ENCODE measurements at regions not wholly inside any gene's neighbourhood (a gene's known extent, or its start where the extent isn't known, plus 50 kb on each side); places are given as distances from the start of the nearest gene placed in this dataset.

- TF ChIP-seq CTCF (conservative IDR thresholded peaks at IDR 0.05; ENCODE audit: low read length): no peak
- TF ChIP-seq EZH2phosphoT487 (IDR thresholded peaks at IDR 0.05; ENCODE audit: borderline replicate concordance): no peak
These were observed 984.1 kb downstream of the UQCRFS1 start for GRCh38 chr19:28228854-28229253.

GRCh38 chr19:28224441-28224840 is 988.5 kb downstream of the UQCRFS1 start:
- Histone ChIP-seq H3K27me3 (ENCODE audit: insufficient read depth, low read length, poor library complexity, severe bottlenecking) (no peaks in the 10 kb centered on the region), H3F3A (ENCODE audit: low read depth) (no peaks in the 10 kb centered on the region)

More at GRCh38 chr19:28228854-28229253, 984.1 kb downstream of the UQCRFS1 start:
- H3K9me3 ChIP-seq (ENCODE audit: insufficient read depth, low read depth, low read length): no peaks in the 10 kb centered on the region; the same call in 1 of the 2 replicates
- no peak overlapping the region for H3K9ac ChIP-seq (ENCODE audit: low read depth, low read length, poor library complexity, severe bottlenecking)
- no peak overlapping the region for H2AFZ ChIP-seq (ENCODE audit: low read length)
- no peaks in the 10 kb centered on the region for H3K4me1 ChIP-seq (ENCODE audit: insufficient read depth, low read length, poor library complexity, severe bottlenecking)
- no peaks in the 10 kb centered on the region for H3K27me3 ChIP-seq (ENCODE audit: insufficient read depth, low read length, poor library complexity, severe bottlenecking)
- no peaks in the 10 kb centered on the region for H3K79me2 ChIP-seq (ENCODE audit: insufficient read depth, low read length)
- no peaks in the 10 kb centered on the region for H3K36me3 ChIP-seq (ENCODE audit: insufficient read depth, low read length)
- no peaks in the 10 kb centered on the region for H3K9me2 ChIP-seq (replicated peaks; ENCODE audit: low read depth, low read length)
- no peak overlapping the region for H3K4me2 ChIP-seq (ENCODE audit: low read depth, low read length, poor library complexity, severe bottlenecking)
- no peaks in the 10 kb centered on the region for H3F3A ChIP-seq (ENCODE audit: low read depth)
- H3K4me3 ChIP-seq (ENCODE audit: low read length, poor library complexity, severe bottlenecking): no peak overlapping the region
- no peaks in the 10 kb centered on the region for H4K20me1 ChIP-seq (ENCODE audit: insufficient read depth, low read length, poor library complexity, severe bottlenecking)

GRCh38 chr19:28221736-28222135 is 991.2 kb downstream of the UQCRFS1 start:
- Histone ChIP-seq H2AFZ (ENCODE audit: low read length) (no peak overlapping the region), H3K79me2 (ENCODE audit: insufficient read depth, low read length) (no peaks in the 10 kb centered on the region), H3K4me2 (ENCODE audit: low read depth, low read length, poor library complexity, severe bottlenecking) (no peak overlapping the region), H3F3A (ENCODE audit: low read depth) (no peaks in the 10 kb centered on the region), H3K36me3 (ENCODE audit: insufficient read depth, low read length) (no peaks in the 10 kb centered on the region), H3K9ac (ENCODE audit: low read depth, low read length, poor library complexity, severe bottlenecking) (no peak overlapping the region), H3K27me3 (ENCODE audit: insufficient read depth, low read length, poor library complexity, severe bottlenecking) (no peaks in the 10 kb centered on the region), H3K4me1 (ENCODE audit: insufficient read depth, low read length, poor library complexity, severe bottlenecking) (no peaks in the 10 kb centered on the region), H3K9me2 (replicated peaks; ENCODE audit: low read depth, low read length) (no peaks in the 10 kb centered on the region), H4K20me1 (ENCODE audit: insufficient read depth, low read length, poor library complexity, severe bottlenecking) (no peaks in the 10 kb centered on the region), H3K9me3 (ENCODE audit: insufficient read depth, low read depth, low read length) (peaks cover 26% of the 10 kb centered on the region; the same call in 1 of the 2 replicates), H3K4me3 (ENCODE audit: low read length, poor library complexity, severe bottlenecking) (no peak overlapping the region)
- TF ChIP-seq CTCF (conservative IDR thresholded peaks at IDR 0.05; ENCODE audit: low read length) (no peak), EZH2phosphoT487 (IDR thresholded peaks at IDR 0.05; ENCODE audit: borderline replicate concordance) (no peak)

More at GRCh38 chr19:28224441-28224840, 988.5 kb downstream of the UQCRFS1 start:
- H3K4me1 ChIP-seq (ENCODE audit: insufficient read depth, low read length, poor library complexity, severe bottlenecking): no peaks in the 10 kb centered on the region
- H2AFZ ChIP-seq (ENCODE audit: low read length): no peak overlapping the region
- no peaks in the 10 kb centered on the region for H3K36me3 ChIP-seq (ENCODE audit: insufficient read depth, low read length)
- no peaks in the 10 kb centered on the region for H4K20me1 ChIP-seq (ENCODE audit: insufficient read depth, low read length, poor library complexity, severe bottlenecking)
- TF ChIP-seq CTCF (conservative IDR thresholded peaks at IDR 0.05; ENCODE audit: low read length) (no peak), EZH2phosphoT487 (IDR thresholded peaks at IDR 0.05; ENCODE audit: borderline replicate concordance) (no peak)
- peaks cover 18% of the 10 kb centered on the region; the same call in 1 of the 2 replicates for H3K9me3 ChIP-seq (ENCODE audit: insufficient read depth, low read depth, low read length)
- no peak overlapping the region for H3K4me3 ChIP-seq (ENCODE audit: low read length, poor library complexity, severe bottlenecking)
- H3K4me2 ChIP-seq (ENCODE audit: low read depth, low read length, poor library complexity, severe bottlenecking): no peak overlapping the region
- no peaks in the 10 kb centered on the region for H3K9me2 ChIP-seq (replicated peaks; ENCODE audit: low read depth, low read length)
- H3K79me2 ChIP-seq (ENCODE audit: insufficient read depth, low read length): no peaks in the 10 kb centered on the region
- H3K9ac ChIP-seq (ENCODE audit: low read depth, low read length, poor library complexity, severe bottlenecking): no peak overlapping the region

All from Loucy (cell line).